GM10248 (cell line): ENCODE measurements at regions not wholly inside any gene's neighbourhood (a gene's known extent, or its start where the extent isn't known, plus 50 kb on each side); places are given as distances from the start of the nearest gene placed in this dataset.

Experiments
- CTCF ChIA-PET: fragments of 300-600 bp; sonication (Branson Sonifier 250); formaldehyde crosslinking; extraction: SDS; loops from one replicate; lab custom pipeline; 2021; ENCODE audit warnings: antibody characterized with exemption; lab: Yijun Ruan, JAX
- POLR2A ChIA-PET: fragments of 350-650 bp; sonication (Branson Sonifier 250); formaldehyde crosslinking; extraction: SDS; loops from one replicate; lab custom pipeline; 2020; ENCODE audit warnings: antibody characterized with exemption; lab: Yijun Ruan, JAX
- DNase-seq: peaks from one replicate; pipeline ENCODE4 v3.0.0; 2012; ENCODE audit errors: extremely low spot score
- CTCF ChIP-seq: IDR thresholded peaks from 2 replicates; pipeline ENCODE4 v1.5.1; 2012; ENCODE audit warnings: mild to moderate bottlenecking, low read depth; ENCODE audit errors: extremely low read depth, missing control alignments, control extremely low read depth

GRCh38 chr5:16392718-16393117 lies 72.9 kb downstream of the ZNF622 start:
- no peak for TF ChIP-seq CTCF
- DNase-seq: no peak
- ChIA-PET POLR2A (no interaction called here), CTCF (interaction anchor here (1.1 kb wide), 1 partner anchor 19 kb away, joined by 3 read pairs; no protein-coding TSS in a partner anchor)

GRCh38 chr5:16391858-16392649 lies 73.5 kb downstream of the ZNF622 start:
- TF ChIP-seq CTCF: no peak
- CTCF ChIA-PET: interaction anchor here (0.7 to 1.1 kb wide), 2 partner anchors 13 to 20 kb away, joined by 3 read pairs; no protein-coding TSS in a partner anchor
- POLR2A ChIA-PET: no interaction called here
- no peak for DNase-seq

GRCh38 chr5:16390825-16391224 lies 74.8 kb downstream of the ZNF622 start:
- ChIA-PET CTCF (interaction anchor here (0.7 kb wide), 1 partner anchor 12 kb away, joined by 3 read pairs; no protein-coding TSS in a partner anchor), POLR2A (no interaction called here)
- DNase-seq: no peak
- no peak for TF ChIP-seq CTCF

- ChIA-PET POLR2A (no interaction called here), CTCF (no interaction called here)
- DNase-seq: no peak
- no peak for TF ChIP-seq CTCF
These were observed 80.0 kb downstream of the ZNF622 start for GRCh38 chr5:16385516-16386090.

- ChIA-PET POLR2A (no interaction called here), CTCF (no interaction called here)
- DNase-seq: no peak
- no peak for TF ChIP-seq CTCF
These were observed 80.8 kb downstream of the ZNF622 start for GRCh38 chr5:16384804-16385203.

- ChIA-PET CTCF (no interaction called here), POLR2A (no interaction called here)
- no peak for DNase-seq
- TF ChIP-seq CTCF: no peak
These were observed 81.4 kb downstream of the ZNF622 start for GRCh38 chr5:16384222-16384621.
